A549 (cell line): ENCODE measurements at regions not wholly inside any gene's neighbourhood (a gene's known extent, or its start where the extent isn't known, plus 50 kb on each side); places are given as distances from the start of the nearest gene placed in this dataset.

Source experiments
- BHLHE40 ChIP-seq: IDR thresholded peaks from 2 replicates; pipeline ENCODE4 v1.6.1; 2012; ENCODE audit warnings: low read depth, low read length, inconsistent platforms
- CTCF ChIP-seq: fragments of >200 bp; sonication (Bioruptor Twin); formaldehyde crosslinking; IDR thresholded peaks from 3 replicates; pipeline ENCODE4 v1.5.1; 2016
- EP300 ChIP-seq, 2 experiments: fragments of >200 bp; sonication (Bioruptor Twin); formaldehyde crosslinking; IDR thresholded peaks; 2 replicates in 1 of 2; 3 replicates in 1 of 2; pipeline ENCODE4 v1.6.1; 2016 to 2017
- HOXA7 ChIP-seq: fragments of 250-450 bp; sonication (Bioruptor Pico); IDR thresholded peaks from 2 replicates; pipeline ENCODE4 v1.5.0; 2020; ENCODE audit warnings: mild to moderate bottlenecking, moderate library complexity
- HOXB5 ChIP-seq: fragments of 250-450 bp; sonication (Bioruptor Pico); IDR thresholded peaks from 2 replicates; pipeline ENCODE4 v1.5.0; 2020; ENCODE audit warnings: mild to moderate bottlenecking, moderate library complexity
- MAFK ChIP-seq: fragments of 450-650 bp; IDR thresholded peaks from 2 replicates; pipeline ENCODE4 v1.6.1; 2014; ENCODE audit not compliant: partially characterized antibody
- MAZ ChIP-seq: fragments of 150-350 bp; IDR thresholded peaks from 2 replicates; pipeline ENCODE4 v1.6.1; 2014; ENCODE audit warnings: antibody characterized with exemption, low read depth, low read length, borderline replicate concordance
- RNF2 ChIP-seq: fragments of 200-600 bp; sonication (generic); IDR thresholded peaks from 2 replicates; pipeline ENCODE4 v1.6.1; 2016; ENCODE audit warnings: low read depth, mild to moderate bottlenecking, antibody characterized with exemption, moderate library complexity, borderline replicate concordance
- SMC3 ChIP-seq: fragments of >200 bp; sonication (Bioruptor Twin); formaldehyde crosslinking; IDR thresholded peaks from 3 replicates; pipeline ENCODE4 v1.6.1; 2018; ENCODE audit warnings: inconsistent platforms
- TF ChIP-seq, protein P1 (sequence below): fragments of 250-450 bp; sonication (Bioruptor Pico); IDR thresholded peaks from 2 replicates; pipeline ENCODE4 v1.5.0; 2020; ENCODE audit warnings: low read depth, mild to moderate bottlenecking, moderate library complexity
- TF ChIP-seq, protein P2 (sequence below): IDR thresholded peaks from 2 replicates; pipeline ENCODE4 v1.6.1; 2012

DNA sequence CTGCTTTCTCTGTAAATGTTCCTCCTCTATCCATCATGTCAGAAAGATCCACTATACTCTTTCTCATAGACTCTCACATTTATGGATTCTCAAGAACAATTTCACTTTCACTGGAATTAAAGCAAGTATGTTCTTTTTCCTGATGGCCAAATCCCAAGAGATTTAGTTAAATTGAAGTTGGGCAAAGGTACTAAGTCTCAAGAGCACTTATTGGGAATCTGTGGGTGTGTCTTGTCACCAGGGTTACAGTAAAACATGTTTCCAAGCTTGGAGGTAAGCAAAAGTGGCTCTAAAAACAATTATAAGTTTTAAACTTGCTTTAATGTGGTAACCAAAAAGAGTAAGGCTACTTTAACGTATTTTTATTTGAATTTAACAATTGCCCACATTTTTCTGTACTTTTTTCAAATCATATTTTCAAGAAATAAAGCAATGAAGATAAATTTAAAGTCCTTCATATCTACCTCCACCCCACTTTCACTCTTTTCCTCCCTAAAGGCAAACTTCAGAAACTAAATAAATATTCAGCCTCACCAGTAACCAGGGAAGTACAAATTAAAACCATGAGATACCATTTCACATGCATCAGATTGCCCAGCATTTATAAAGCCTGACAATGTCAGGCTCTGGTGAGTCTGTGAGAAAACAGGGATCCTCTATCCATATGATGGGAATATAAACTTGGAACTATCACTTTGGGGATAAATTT is 387.4 kb downstream of the CETN3 start:
- no peak for TF ChIP-seq MAZ
- TF ChIP-seq RNF2 = no peak
- no peak for TF ChIP-seq CTCF
- no peak for TF ChIP-seq EP300 (IDR thresholded peaks at IDR 0.05)
- TF ChIP-seq HOXA7 = no peak
- TF ChIP-seq SMC3 = no peak
- TF ChIP-seq BHLHE40 = no peak
- TF ChIP-seq HOXB5 (CRISPR knock-in tag) = no peak
- TF ChIP-seq, protein P1, sequence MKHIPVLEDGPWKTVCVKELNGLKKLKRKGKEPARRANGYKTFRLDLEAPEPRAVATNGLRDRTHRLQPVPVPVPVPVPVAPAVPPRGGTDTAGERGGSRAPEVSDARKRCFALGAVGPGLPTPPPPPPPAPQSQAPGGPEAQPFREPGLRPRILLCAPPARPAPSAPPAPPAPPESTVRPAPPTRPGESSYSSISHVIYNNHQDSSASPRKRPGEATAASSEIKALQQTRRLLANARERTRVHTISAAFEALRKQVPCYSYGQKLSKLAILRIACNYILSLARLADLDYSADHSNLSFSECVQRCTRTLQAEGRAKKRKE (CRISPR knock-in tag) = no peak
- no peak for TF ChIP-seq MAFK
- TF ChIP-seq, protein P2, sequence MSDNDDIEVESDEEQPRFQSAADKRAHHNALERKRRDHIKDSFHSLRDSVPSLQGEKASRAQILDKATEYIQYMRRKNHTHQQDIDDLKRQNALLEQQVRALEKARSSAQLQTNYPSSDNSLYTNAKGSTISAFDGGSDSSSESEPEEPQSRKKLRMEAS = no peak
